ENCODE measurements at regions not wholly inside any gene's neighbourhood (a gene's known extent, or its start where the extent isn't known, plus 50 kb on each side); places are given as distances from the start of the nearest gene placed in this dataset.

DNA sequence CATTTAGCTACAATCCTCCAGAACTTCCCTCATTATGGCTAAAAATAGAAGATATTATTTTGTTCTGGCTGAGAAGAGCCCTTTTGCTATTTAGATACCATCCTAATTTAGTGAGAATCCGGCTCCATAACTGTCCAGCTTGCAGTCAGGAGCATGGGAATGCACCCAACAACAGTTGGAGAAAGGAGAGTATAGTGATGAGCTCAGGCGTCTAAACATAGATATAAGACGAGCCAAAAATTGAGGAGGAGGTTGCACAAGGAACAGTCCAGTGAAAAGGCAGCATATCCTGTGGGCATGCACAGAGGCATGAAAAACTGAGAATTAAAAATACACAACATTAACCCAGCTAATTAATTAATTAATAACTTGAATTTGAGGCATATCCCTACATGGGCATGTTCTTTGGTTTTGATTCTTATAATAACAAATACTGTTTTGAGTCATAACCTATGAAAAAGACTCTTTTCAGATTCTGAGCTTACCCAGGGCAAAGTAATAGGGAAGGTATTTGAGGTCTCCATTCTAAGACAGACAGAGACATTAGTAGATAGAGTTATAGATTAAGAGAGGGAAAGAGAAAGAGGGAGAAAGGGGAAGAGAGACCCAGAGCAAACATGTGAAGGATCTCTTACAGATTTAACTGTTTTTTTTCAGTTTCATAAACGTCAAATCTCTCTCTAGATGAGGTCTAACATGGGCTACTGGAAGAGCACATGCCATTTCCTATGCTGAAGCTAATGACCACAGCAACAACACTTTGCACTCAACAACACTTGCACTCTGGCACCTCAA lies 311.2 kb downstream of the OSR1 start:
- no peak for TF ChIP-seq CTCF (conservative IDR thresholded peaks at IDR 0.05)
- TF ChIP-seq ZFX (IDR thresholded peaks at IDR 0.05): no peak
